SIG-M5 treated with dmso at 0.1 percent for 504 hours (cell line): ENCODE measurements at regions not wholly inside any gene's neighbourhood (a gene's known extent, or its start where the extent isn't known, plus 50 kb on each side); places are given as distances from the start of the nearest gene placed in this dataset.

Experiments
- DNase-seq: peaks from one replicate; lab custom pipeline; 2025; ENCODE audit not compliant: unreplicated experiment; lab: John Stamatoyannopoulos, UW

- no peak for DNase-seq
Observed at GRCh38 chr3:72336114-72336651, 512.1 kb downstream of the SHQ1 start.

DNA sequence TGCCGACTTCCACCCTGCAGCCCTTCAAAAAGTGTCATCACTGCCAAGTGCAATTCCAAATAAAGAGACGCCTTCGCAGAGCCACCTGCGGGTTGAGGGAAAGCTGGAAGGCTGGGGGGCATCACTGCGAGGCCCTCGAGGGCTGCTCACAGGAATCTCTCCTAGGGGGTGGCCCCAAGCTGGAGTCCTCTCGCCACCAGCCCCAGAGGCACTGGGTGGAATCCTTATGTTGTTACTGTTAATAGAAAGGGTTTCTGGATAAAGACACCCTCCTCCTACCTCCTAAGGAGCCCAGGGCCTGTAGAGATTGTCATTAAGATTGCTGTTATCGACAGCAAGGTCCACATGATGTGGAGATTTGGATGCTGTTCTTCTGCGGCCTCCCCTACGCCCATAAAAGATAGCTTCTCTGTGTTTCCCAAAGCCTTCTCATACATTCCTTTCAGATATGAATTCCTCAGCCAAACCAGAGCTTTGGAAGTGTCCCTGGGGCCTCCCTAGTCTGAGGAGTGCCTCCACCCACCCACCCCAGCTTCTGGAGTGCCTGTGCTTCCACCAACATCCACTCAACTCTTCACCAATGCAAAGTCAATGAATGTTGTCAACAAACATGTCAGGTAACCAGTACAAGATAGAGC, 512.7 kb downstream of the SHQ1 start:
- no peak for DNase-seq

DNA sequence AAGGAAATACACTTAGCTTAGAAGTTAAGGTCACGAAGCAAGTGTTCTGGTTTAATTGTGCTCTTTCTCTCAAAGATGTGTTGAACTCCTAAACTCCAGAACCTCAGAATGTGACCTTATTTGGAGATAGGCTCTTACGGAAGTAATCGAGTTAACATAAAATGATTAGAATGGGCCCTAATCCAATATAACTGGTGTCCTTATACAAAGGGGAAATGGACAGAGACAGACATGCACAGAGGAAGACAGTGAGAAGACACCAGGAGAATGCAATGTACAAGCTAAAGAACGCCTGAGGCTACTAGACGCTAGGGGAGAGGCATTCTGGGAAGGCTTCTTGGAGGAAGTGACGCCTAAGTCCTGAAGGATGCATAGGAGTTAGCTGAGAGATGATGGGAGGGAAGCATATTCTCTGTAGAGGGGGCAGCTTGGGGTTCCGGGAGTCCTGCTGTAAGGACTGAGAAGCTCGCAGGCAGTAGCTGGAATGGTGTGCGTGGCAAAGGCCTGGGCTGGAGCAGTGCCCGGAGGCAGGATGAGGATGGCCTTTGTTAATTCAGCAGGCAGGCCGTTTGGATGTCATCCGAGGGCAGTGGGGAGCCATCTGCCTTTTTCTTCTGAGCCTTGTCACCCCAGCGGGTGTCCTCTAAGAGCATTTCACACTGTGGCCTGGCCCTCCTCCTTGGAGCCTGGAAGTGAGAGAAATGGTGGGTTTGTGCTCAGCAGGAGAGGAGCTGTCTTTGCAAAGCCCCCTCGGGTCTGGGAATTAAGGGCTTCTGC, 513.4 kb downstream of the SHQ1 start:
- DNase-seq, result no peak

- no peak for DNase-seq
Observed at GRCh38 chr3:72332689-72333088, 515.6 kb downstream of the SHQ1 start.

DNA sequence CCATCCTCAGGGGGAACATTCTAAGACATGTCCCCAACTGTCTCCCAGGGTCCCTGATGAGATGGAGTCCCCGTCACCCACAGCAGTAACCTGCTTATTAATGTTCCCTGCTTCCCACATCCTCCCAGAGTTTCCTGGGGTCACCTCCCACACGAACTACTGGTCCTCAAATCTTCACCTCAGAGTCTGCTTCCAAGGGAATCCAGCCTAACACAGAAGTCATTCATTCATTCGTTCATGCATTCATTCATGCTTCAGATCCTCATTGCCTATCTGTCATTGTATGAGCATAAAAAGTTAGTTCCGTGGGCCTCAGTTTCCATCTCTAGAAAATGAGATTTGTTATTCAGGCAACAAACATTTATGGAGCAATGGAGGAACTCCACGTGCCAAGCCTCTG, 516.2 kb downstream of the SHQ1 start:
- no peak for DNase-seq

DNA sequence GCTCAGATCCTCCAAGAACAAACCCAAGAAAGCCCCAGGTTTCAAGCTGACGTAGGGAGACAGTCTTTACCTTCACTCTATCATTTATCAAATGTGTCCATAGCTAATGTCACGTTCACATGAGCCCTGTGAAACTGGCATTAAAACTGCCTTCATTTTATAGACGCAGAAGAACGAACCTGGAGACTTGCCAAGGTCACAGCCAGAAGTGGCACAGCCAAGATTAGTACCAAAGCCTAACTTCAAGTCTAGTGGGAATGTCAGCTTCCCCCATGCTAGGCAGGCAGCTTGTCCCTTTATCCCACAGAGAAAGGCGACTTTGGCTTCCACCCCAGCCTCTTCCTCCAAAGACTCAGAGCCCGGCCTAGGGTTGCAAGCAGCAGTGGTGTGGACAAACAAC, 517.2 kb downstream of the SHQ1 start:
- no peak for DNase-seq

- no peak for DNase-seq
Observed at GRCh38 chr3:72329354-72329753, 518.9 kb downstream of the SHQ1 start.

- DNase-seq, result no peak
Observed at GRCh38 chr3:72328755-72329277, 519.4 kb downstream of the SHQ1 start.

DNA sequence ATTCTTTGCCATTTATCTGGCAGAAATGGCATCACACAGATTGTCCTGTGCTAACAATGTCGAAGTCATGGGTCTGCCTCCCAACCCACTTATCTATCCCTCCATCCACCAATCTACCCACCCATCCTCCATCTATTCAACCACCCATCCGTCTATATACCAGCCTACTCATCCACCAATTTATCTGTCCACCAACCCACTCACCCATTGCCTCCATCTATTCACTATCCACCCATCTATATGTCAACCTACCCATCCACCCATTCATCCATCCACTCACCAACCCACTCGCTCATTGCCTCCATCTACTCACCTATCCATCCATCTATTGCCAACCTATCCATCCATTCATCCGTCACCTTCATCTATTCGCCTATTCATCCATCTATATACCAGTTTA, 521.2 kb downstream of the SHQ1 start:
- no peak for DNase-seq

DNA sequence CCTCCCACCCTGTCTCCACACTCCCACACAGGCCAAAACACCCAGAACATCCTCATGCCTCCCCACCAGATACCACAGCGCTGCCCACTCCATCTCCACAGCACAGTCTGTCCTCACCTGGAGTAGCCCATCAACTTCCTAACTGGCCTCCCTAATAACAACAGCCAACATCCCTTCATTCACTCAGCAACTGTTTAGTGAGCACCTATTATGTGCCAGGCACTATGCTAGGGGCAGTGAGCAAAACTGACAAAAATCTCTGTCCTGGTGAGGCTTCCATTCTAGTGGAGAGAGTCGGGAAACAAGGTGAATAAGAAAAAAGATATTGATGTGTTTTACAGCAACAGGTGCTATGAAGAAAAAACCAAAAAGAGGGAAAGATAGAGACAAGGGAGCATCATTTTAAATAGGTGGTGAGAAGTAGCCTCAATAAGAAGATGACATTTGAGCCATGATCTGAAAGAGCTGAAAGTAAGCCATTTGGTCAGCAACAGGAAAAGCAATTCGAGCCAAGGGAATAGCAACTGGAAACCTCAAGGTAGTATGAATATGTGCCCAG, 523.9 kb downstream of the SHQ1 start:
- DNase-seq, result no peak

DNA sequence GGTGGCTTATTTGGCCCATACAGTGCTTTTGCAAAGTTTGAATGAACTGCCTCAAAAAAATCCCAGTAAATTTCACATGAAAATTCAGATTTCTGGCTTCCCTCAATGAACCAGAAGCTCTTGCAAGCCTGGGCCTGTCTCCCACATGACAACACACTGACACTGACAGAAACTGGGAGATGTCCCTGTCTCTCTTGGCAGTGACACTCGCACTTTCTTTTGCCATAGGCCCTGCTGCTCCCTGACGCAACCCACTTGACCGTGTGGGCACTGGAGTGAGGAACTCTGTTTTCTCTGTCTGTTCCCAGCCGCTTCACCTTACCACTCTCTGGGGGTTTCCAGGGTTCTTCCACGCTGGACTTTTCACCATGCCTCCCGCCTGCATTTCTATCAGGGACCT, 524.5 kb downstream of the SHQ1 start:
- no peak for DNase-seq

DNA sequence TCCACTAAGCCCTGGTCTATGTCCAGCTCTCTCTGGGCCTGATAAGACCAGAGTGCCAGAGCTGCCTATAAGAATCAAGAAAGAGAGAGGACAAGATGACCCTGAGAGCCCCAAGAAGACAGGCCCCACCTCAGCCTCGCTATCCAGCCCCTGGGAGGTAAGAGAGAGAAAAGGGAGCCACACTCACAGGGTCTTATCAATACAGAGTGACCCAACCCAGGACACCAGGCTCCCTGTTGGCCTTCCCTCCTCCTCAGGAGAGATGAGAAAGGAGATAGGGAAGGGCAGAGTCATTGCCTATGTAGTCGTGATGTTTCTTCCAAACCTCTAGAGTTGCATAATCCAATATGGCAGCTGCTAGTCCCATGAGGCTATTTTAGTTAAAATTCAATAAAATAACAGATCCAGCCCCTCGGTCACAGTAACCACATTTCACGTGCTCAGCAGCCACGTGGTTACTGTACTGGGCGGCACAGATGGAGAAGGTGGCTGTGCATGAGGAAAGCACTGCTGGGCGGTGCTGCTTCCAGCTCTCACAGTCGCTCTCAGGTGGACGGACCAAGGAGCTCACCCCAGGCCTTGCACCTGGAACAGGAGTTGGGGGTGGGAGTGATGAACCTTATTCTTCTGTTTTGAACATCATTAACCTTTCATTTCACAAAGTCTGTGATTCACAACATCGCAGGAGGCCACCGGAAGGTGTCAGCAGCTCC, 525.8 kb downstream of the SHQ1 start:
- no peak for DNase-seq

DNA sequence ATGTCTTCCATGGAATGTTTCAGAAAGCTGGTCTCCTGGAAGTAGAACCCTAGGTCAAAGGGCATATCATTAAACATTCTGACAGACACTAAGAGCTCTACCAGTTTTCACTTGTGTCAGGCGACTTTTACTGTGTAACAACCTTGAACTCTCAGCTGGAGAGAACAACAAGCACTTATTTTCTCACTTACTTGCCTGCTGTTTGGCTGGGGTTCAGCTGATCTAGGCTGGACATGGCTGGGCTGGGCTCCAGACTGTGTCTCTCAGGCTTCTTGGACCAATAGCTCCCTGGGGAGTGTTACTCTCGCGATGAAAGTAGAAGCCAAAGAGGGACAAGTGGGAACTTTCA, 527.3 kb downstream of the SHQ1 start:
- DNase-seq, result no peak

DNA sequence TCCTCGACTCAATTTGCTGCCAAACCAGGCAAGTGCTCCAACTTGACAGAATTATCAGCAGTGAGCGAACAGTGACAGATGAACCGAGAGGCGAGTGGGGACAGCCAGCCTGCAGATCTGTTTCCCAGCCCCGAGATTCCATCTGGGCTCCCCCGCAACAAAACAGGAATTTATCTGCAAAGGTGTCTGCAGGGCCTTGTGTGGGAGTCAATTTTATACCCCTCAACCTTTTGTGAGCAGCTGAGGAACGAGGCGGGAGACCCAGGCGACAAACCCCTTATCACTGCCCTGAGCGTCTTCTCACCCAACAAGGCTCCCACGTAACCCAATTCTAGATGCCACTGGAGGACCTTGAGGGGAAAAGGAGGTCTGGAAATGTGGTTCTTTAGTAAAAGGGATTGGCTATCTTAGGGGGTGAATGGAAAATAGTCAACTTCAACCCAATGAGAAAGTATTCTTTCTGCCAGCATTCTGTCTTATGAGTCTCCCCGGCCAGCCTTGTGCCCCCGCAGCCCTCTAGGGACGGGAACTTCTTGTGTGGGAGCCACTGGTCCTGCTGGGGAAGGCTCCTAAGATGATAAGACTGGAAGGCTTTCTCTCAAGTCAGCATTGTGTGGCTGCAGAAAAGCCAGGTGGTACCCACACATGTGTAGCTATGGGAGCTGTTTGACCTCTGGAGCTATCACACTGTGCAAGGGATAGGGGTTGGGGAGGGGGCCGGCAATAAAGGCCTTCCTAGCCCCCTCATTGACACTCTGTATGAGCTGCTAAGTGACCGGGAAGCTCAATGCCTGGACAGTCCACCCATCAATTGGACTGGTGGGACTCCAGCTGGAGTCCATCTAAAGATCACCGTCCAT, 527.9 kb downstream of the SHQ1 start:
- DNase-seq, result no peak

DNA sequence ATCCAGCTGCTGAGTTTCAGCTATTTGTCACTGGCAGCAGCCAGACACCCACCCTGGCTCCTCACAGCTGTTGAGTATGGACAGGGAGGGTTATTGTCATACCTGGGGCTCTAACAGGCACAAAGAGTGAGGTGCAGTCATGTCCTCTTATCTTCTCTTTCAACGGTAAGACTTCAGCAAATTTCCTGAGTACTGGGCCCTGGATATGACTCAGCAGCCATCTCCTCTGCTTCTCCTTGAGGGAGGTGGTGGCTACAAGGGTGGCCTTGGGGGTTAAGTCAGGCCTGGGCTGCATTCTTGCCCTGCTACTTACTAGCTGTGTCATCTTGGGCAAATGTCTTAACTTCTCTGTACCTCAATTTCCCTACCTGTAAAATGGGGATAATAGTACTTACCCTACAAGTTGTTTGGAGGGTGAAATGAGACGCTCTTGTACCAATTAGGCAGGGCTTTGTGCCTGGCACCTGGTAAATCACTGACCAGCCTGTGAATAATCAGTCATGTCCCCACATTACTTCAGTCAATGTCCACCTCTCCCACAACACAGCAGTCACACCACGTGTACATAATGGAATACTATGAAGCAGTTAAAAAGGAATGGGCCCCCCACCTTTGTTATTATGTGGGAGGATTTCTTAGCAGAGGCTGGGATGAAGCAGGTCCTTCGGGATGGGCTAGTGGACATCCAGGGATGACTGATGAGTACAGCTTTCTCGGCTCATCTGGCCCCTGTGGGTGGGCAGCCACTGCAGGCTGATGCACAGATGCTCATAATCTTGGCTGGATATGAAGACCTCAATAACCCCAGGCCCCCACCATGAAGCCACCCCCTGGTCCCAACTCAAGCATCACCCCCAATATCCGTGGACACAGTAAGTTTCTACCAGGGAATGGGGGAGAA, 528.8 kb downstream of the SHQ1 start:
- no peak for DNase-seq

DNA sequence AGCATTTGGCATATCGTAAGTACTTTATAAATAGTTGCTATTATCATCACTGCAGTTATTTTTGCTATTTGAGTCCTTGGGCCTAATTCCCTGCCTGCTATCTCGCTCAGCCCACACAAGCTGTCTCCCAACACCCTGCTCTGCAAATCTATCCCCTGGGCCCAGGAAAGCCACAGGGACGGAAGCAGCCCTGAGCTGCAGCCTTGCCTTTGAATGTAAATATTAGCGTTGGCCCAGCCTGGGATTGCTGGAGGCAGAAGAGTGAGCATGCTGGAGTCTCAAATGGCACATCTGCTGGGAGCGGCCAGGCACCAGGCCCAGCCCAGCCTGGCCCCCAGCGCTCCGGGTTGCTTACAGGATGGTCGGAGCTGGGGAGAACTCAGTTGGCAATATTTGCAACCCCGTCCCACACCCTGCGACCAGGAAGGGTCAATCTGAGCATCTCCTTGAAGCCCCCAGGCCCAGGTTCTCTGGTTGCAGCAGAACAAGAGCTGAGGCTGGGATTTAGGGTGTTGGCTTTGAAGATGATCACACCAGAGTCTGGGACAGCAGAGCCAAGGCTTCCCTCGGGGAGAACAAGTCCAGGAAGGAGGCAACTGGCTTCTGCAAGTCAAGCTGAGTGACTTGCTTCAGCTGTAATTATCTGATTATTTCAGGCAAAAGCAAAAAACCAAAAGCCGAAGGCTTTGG, 529.6 kb downstream of the SHQ1 start:
- no peak for DNase-seq

DNA sequence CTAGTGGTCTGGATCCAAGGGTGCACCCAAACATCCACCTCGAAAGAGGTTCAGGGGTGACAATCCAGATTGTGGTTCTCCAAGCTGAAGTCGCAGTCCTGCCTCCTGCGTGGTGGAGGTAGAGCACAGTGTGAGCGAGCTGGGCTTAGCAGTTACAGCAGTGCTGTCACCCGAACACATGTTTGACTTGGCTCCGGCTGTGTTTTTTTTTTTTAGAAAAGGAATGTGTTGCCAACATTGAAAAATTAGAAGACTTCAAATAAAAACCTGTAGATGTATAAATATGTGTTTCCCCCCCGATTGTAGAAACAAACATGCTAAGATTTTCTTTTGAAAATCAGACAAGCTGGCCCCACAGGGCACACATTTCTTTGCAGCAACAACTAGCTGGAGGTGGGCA, 530.8 kb downstream of the SHQ1 start:
- no peak for DNase-seq

DNA sequence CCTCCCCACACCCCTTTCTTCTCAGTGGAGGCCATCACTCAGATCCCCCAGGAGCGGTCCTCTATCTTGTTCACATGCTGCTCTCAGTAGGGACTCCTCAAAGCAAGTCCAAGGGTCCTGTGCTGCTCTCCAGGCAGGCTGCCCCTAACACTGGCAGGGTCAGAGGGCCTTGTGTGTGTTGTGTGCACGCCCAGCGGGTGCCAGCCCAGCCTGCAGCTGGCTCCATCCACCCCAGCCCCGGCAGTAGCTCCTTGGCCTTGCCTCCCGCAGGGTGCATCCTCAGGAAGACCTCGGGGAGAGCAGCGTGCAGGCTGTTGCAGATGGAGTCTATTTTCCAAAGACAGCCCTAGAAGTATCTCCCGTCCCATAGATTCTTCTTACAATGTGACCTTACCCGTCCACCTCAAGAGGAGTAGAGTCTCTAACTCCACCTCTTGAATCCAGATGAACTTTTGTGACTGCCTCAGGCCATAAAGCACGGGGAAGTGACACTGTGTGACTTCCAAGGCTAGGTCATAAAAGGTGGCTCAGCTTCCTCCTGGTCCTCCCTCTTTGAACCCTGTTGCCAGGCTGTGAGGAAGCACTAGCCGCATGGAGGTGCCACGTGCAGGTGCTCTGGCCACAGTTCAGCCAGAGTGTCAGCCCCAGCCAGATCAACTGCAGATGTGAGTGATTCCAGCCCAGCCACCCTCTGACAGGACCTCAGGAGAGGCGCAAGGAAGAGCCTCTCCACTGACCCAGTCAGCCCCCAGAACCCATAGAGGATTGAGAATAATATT, 531.6 kb downstream of the SHQ1 start:
- DNase-seq, result no peak
